CD14-positive monocyte (primary cell): ENCODE measurements at regions not wholly inside any gene's neighbourhood (a gene's known extent, or its start where the extent isn't known, plus 50 kb on each side); places are given as distances from the start of the nearest gene placed in this dataset.

Experiments
- DNase-seq, 3 donors: peaks; one replicate each; pipeline ENCODE4 v3.0.0-alpha.2; 2011 to 2022
- H2AFZ ChIP-seq: 2 replicates; pipeline ENCODE4 v1.6.0; 2012; ENCODE audit warnings: mild to moderate bottlenecking, low read depth, low read length, inconsistent platforms; ENCODE audit not compliant: insufficient read depth, poor library complexity, severe bottlenecking
- H3K27ac ChIP-seq, 2 donors: 1 replicate in 1 of 2; 2 replicates in 1 of 2; pipeline ENCODE4 v1.5.1; 2012 to 2013; ENCODE audit warnings: low read length in 2 of 2, control low read depth in 1 of 2, inconsistent platforms in 1 of 2, low read depth in 1 of 2, mild to moderate bottlenecking in 1 of 2
- H3K27me3 ChIP-seq, 2 donors: one replicate each; pipeline versions ENCODE4 v1.6.0 to v1.6.1; 2011 to 2013; ENCODE audit warnings: low read length in 2 of 2; ENCODE audit not compliant: control insufficient read depth in 2 of 2, insufficient read depth in 2 of 2
- H3K36me3 ChIP-seq, 2 donors: replicated peaks in 1 of 2; 1 replicate in 1 of 2; 2 replicates in 1 of 2; pipeline versions ENCODE4 v1.5.1 to v1.6.1; 2012 to 2013; ENCODE audit warnings: low read length in 2 of 2, control low read depth in 1 of 2, inconsistent platforms in 1 of 2, mild to moderate bottlenecking in 1 of 2; ENCODE audit not compliant: insufficient read depth in 2 of 2, control insufficient read depth in 1 of 2
- H3K4me1 ChIP-seq, 2 donors: 1 replicate in 1 of 2; 2 replicates in 1 of 2; pipeline versions ENCODE4 v1.5.1 to v1.6.1; 2012 to 2013; ENCODE audit warnings: low read length in 2 of 2, control low read depth in 1 of 2, inconsistent platforms in 1 of 2, mild to moderate bottlenecking in 1 of 2, moderate library complexity in 1 of 2; ENCODE audit not compliant: insufficient read depth in 2 of 2, control insufficient read depth in 1 of 2
- H3K4me2 ChIP-seq: replicated peaks from 2 replicates; pipeline ENCODE3; 2012; ENCODE audit warnings: low read length, moderate library complexity, mild to moderate bottlenecking; ENCODE audit not compliant: poor library complexity, severe bottlenecking; ENCODE audit errors: extremely low read depth
- H3K4me3 ChIP-seq, 3 experiments: fragments of 200-600 bp in 1 of 3; sonication (generic) in 1 of 3; replicated peaks in 1 of 3; 1 replicate in 2 of 3; 2 replicates in 1 of 3; pipeline ENCODE4 v1.5.1; 2011 to 2013; ENCODE audit warnings: low read length in 3 of 3, mild to moderate bottlenecking in 3 of 3, control low read depth in 2 of 3, low read depth in 2 of 3, inconsistent platforms in 1 of 3, moderate library complexity in 1 of 3
- H3K79me2 ChIP-seq: 2 replicates; pipeline ENCODE4 v1.6.0; 2012; ENCODE audit warnings: mild to moderate bottlenecking, control low read depth, inconsistent platforms, low read length, moderate library complexity; ENCODE audit not compliant: insufficient read depth
- H3K9ac ChIP-seq: 2 replicates; pipeline ENCODE4 v1.6.0; 2017; ENCODE audit warnings: low read length, mild to moderate bottlenecking; ENCODE audit not compliant: insufficient read depth, poor library complexity, severe bottlenecking
- H3K9me3 ChIP-seq, 2 donors: replicated peaks in 1 of 2; 1 replicate in 1 of 2; 2 replicates in 1 of 2; pipeline versions ENCODE4 v1.5.1 to v1.6.1; 2012 to 2013; ENCODE audit warnings: low read length in 2 of 2, control low read depth in 1 of 2; ENCODE audit not compliant: control insufficient read depth in 1 of 2, insufficient read depth in 1 of 2
- H4K20me1 ChIP-seq: 2 replicates; pipeline ENCODE4 v1.6.0; 2012; ENCODE audit warnings: mild to moderate bottlenecking, low read length, control low read depth, moderate library complexity; ENCODE audit not compliant: insufficient read depth
- H3K27ac Mint-ChIP-seq, 7 donors: one replicate each; pipeline ENCODE4 v1.8.0; 2020; ENCODE audit warnings: mild to moderate bottlenecking in 7 of 7, mixed read lengths in 7 of 7, moderate library complexity in 6 of 7, inconsistent platforms in 2 of 7
- H3K27me3 Mint-ChIP-seq, 3 donors: one replicate each; pipeline ENCODE4 v1.8.0; 2021 to 2022; ENCODE audit warnings: low read depth in 3 of 3, mild to moderate bottlenecking in 3 of 3, mixed read lengths in 3 of 3, moderate library complexity in 3 of 3, inconsistent platforms in 1 of 3
- H3K36me3 Mint-ChIP-seq, 2 donors: one replicate each; pipeline ENCODE4 v1.8.0; 2020; ENCODE audit warnings: mixed read lengths in 2 of 2, inconsistent platforms in 1 of 2, mild to moderate bottlenecking in 1 of 2
- H3K4me1 Mint-ChIP-seq: one replicate; pipeline ENCODE4 v1.8.0; 2020; ENCODE audit warnings: mild to moderate bottlenecking, mixed read lengths
- H3K4me3 Mint-ChIP-seq, 2 donors: one replicate each; pipeline ENCODE4 v1.8.0; 2020; ENCODE audit warnings: mild to moderate bottlenecking in 2 of 2, mixed read lengths in 2 of 2, moderate library complexity in 1 of 2
- H3K9me3 Mint-ChIP-seq, 7 donors: one replicate each; pipeline ENCODE4 v1.8.0; 2020 to 2022; ENCODE audit warnings: mixed read lengths in 7 of 7, mild to moderate bottlenecking in 6 of 7, moderate library complexity in 6 of 7, inconsistent platforms in 2 of 7
- WGBS: methylation state at CpG from one replicate; pipeline ENCODE4 v1.1.5; 2013; ENCODE audit warnings: missing lambda C conversion rate; ENCODE audit not compliant: insufficient coverage; 5-methylcytosine and 5-hydroxymethylcytosine counted together
- intact Hi-C, 2 donors: fragments of 100-400 bp; cut with micrococcal nuclease; formaldehyde crosslinking; loops; one replicate each; pipeline versions ENCODE4 v1.15.0 to v1.15.1; 2023
- TF ChIP-seq, protein P1 (sequence below): fragments of 200-600 bp; IDR thresholded peaks from one replicate; pipeline ENCODE4 v1.8.0; 2022; ENCODE audit warnings: antibody characterized with exemption, mild to moderate bottlenecking

DNA sequence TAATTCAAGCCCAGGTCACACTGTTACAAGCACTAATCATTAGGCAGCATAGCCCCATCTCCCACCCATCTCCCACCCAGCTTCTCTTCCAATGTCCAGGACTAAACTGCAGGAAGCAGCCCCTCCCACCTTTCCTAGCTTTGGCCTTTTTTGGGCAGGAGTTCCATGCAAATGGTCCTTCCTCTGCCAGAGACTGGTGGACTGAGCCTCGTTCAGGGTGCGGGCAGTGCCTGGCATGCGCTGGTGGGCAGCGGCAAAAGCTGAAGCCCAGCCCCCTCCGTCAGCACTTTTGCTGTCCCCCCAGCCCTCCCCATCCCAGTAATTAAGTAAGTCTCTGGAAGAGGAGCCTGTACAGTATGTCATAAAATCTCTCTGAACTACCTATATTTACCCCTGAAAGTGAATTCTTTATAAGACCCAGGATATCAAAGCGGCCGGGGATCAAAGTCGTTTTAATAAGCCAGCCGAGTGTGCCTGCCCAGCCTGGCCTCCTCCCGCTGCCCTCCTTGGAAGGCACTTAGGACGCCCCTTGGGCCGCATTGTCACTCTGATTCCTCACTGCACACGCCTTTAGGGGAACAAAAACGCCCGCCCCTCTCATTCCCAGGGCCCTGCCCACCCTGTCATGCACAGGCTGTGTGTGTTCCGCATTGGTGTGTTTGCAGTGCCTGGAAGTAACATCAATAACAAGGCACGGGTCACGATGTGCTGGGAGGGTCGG is 109.9 kb downstream of the IRX5 start:
- intact Hi-C loops, result no loop called here
- H3K4me3 ChIP-seq, result no peak overlapping the region
- no peaks in the 10 kb centered on the region for H3K27me3 ChIP-seq
- H2AFZ ChIP-seq, result no peak overlapping the region
- no peaks in the 10 kb centered on the region for H3K4me1 Mint-ChIP-seq
- peak overlapping the region in 1 of 7 donors; percentile 6 for H3K27ac Mint-ChIP-seq
- H3K36me3 Mint-ChIP-seq, result no peaks in the 10 kb centered on the region
- no peaks in the 10 kb centered on the region for H3K9me3 ChIP-seq
- no peak overlapping the region for H3K9ac ChIP-seq
- DNase-seq, result no peak
- no peak overlapping the region for H3K4me2 ChIP-seq
- no peaks in the 10 kb centered on the region for H3K79me2 ChIP-seq
- no peak overlapping the region for H3K27ac ChIP-seq
- H3K27me3 Mint-ChIP-seq, result peaks cover 6 to 7% (median 6%) of the 10 kb centered on the region in 3 donors
- no peaks in the 10 kb centered on the region for H3K36me3 ChIP-seq
- TF ChIP-seq, protein P1, sequence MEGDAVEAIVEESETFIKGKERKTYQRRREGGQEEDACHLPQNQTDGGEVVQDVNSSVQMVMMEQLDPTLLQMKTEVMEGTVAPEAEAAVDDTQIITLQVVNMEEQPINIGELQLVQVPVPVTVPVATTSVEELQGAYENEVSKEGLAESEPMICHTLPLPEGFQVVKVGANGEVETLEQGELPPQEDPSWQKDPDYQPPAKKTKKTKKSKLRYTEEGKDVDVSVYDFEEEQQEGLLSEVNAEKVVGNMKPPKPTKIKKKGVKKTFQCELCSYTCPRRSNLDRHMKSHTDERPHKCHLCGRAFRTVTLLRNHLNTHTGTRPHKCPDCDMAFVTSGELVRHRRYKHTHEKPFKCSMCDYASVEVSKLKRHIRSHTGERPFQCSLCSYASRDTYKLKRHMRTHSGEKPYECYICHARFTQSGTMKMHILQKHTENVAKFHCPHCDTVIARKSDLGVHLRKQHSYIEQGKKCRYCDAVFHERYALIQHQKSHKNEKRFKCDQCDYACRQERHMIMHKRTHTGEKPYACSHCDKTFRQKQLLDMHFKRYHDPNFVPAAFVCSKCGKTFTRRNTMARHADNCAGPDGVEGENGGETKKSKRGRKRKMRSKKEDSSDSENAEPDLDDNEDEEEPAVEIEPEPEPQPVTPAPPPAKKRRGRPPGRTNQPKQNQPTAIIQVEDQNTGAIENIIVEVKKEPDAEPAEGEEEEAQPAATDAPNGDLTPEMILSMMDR, result no peak
- H3K4me3 Mint-ChIP-seq, result no peak overlapping the region
- H3K4me1 ChIP-seq, result no peaks in the 10 kb centered on the region
- no peaks in the 10 kb centered on the region for H4K20me1 ChIP-seq
- peaks cover 0 to 2% (median 0%) of the 10 kb centered on the region in 7 donors for H3K9me3 Mint-ChIP-seq
- WGBS, result 82% methylated on average over 13 of the region's 19 CpGs

DNA sequence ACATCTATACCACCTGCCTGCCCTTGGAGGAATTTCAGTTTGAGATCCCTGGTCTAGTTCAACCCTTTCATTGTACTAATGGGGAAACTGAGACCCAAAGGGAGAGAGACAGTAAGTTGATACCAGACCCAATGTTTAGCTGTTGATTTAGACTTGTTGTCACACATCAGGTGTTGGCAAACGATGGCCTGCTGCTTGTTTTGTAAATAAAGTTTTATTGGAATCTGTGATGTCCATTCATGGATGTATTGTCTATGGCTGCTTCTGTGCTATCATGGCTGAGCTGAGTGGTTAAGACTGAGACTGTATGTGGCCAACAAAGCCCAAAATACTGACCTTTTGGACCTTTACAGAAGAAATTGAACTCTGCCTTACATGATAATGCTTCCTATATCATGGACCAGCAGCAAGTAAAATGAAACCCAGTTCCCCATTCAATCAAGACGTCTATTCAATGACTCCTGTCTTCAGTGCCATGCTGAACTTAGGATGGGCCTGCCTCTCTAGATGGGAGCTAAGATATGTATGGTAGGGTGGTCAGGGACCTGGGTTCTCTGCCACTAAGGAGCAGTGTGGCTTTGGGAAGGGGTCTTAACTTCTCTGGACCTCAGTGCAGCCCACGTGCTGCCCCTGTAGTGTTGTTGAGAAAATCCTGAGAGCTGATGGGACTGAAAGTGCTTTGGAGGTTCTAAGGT is 111.0 kb downstream of the IRX5 start:
- 75% methylated on average over 1 of the region's 3 CpGs for WGBS
- no peaks in the 10 kb centered on the region for H3K4me1 Mint-ChIP-seq

More for the DNA sequence above, 111.0 kb downstream of the IRX5 start:
- no peaks in the 10 kb centered on the region for H3K9me3 ChIP-seq
- Mint-ChIP-seq H3K27me3 (peaks cover 6 to 7% (median 7%) of the 10 kb centered on the region in 3 donors), H3K27ac (no peak overlapping the region), H3K4me3 (no peak overlapping the region), H3K36me3 (no peaks in the 10 kb centered on the region), H3K9me3 (peaks cover 0 to 2% (median 0%) of the 10 kb centered on the region in 7 donors)
- no peak overlapping the region for H3K4me3 ChIP-seq
- H3K27ac ChIP-seq, result no peak overlapping the region
- H3K4me2 ChIP-seq, result no peak overlapping the region
- H3K27me3 ChIP-seq, result no peaks in the 10 kb centered on the region
- no peak overlapping the region for H3K9ac ChIP-seq
- H3K4me1 ChIP-seq, result no peaks in the 10 kb centered on the region
- no peaks in the 10 kb centered on the region for H4K20me1 ChIP-seq
- TF ChIP-seq, protein P1, result no peak
- H2AFZ ChIP-seq, result no peak overlapping the region
- intact Hi-C loops, result no loop called here
- H3K79me2 ChIP-seq, result no peaks in the 10 kb centered on the region
- DNase-seq, result no peak
- no peaks in the 10 kb centered on the region for H3K36me3 ChIP-seq
